GM19328 (cell line): ENCODE measurements at regions not wholly inside any gene's neighbourhood (a gene's known extent, or its start where the extent isn't known, plus 50 kb on each side); places are given as distances from the start of the nearest gene placed in this dataset.

Experiments
- ATAC-seq: cut with Tn5 transposase; IDR thresholded peaks from one replicate; pipeline ENCODE4 v1.9.1; 2021; ENCODE audit warnings: mild to moderate bottlenecking, moderate library complexity; ENCODE audit not compliant: unreplicated experiment

- ATAC-seq, result no peak
These were observed 181.5 kb upstream of the SYT1 start for GRCh38 chr12:78683031-78683430.

- no peak for ATAC-seq
These were observed 180.9 kb upstream of the SYT1 start for GRCh38 chr12:78683626-78684025.

- ATAC-seq, result no peak
These were observed 180.2 kb upstream of the SYT1 start for GRCh38 chr12:78684419-78684818.

GRCh38 chr12:78695749-78696148, 168.8 kb upstream of the SYT1 start:
- ATAC-seq, result no peak

- ATAC-seq, result no peak
These were observed 168.3 kb upstream of the SYT1 start for GRCh38 chr12:78696267-78696666.

- ATAC-seq, result no peak
These were observed 166.7 kb upstream of the SYT1 start for GRCh38 chr12:78697817-78698415.

- no peak for ATAC-seq
These were observed 165.8 kb upstream of the SYT1 start for GRCh38 chr12:78698747-78699146.

GRCh38 chr12:78700565-78700964, 164.0 kb upstream of the SYT1 start:
- no peak for ATAC-seq

GRCh38 chr12:78703820-78704525, 160.6 kb upstream of the SYT1 start:
- ATAC-seq, result no peak

- ATAC-seq, result no peak
These were observed 152.6 kb upstream of the SYT1 start for GRCh38 chr12:78711954-78712353.

- ATAC-seq, result no peak
These were observed 151.6 kb upstream of the SYT1 start for GRCh38 chr12:78712834-78713481.

GRCh38 chr12:78719721-78720120, 144.9 kb upstream of the SYT1 start:
- ATAC-seq, result no peak

- no peak for ATAC-seq
These were observed 142.7 kb upstream of the SYT1 start for GRCh38 chr12:78721906-78722305.

GRCh38 chr12:78725033-78725432, 139.5 kb upstream of the SYT1 start:
- no peak for ATAC-seq

- ATAC-seq, result no peak
These were observed 138.5 kb upstream of the SYT1 start for GRCh38 chr12:78725951-78726580.

GRCh38 chr12:78726854-78727253, 137.7 kb upstream of the SYT1 start:
- no peak for ATAC-seq

GRCh38 chr12:78732481-78732880, 132.1 kb upstream of the SYT1 start:
- ATAC-seq, result no peak

GRCh38 chr12:78739653-78740052, 124.9 kb upstream of the SYT1 start:
- ATAC-seq, result no peak

- ATAC-seq, result no peak
These were observed 118.6 kb upstream of the SYT1 start for GRCh38 chr12:78746001-78746400.

- no peak for ATAC-seq
These were observed 111.5 kb upstream of the SYT1 start for GRCh38 chr12:78753058-78753457.

- no peak for ATAC-seq
These were observed 107.6 kb upstream of the SYT1 start for GRCh38 chr12:78756936-78757335.

- no peak for ATAC-seq
These were observed 105.2 kb upstream of the SYT1 start for GRCh38 chr12:78759367-78759766.
